H1 (cell line): ENCODE measurements at regions not wholly inside any gene's neighbourhood (a gene's known extent, or its start where the extent isn't known, plus 50 kb on each side); places are given as distances from the start of the nearest gene placed in this dataset.

Experiments
- CTCF ChIA-PET: fragments of 300-600 bp; sonication (Branson Sonifier 250); formaldehyde crosslinking; loops from one replicate; lab custom pipeline; 2021; ENCODE audit not compliant: partially characterized antibody; lab: Charles Lee
- POLR2A ChIA-PET: fragments of 300-600 bp; sonication (Branson Sonifier 250); formaldehyde crosslinking; loops from one replicate; lab custom pipeline; 2021; ENCODE audit warnings: inconsistent platforms; ENCODE audit not compliant: partially characterized antibody; lab: Charles Lee
- DNase-seq, 2 experiments: peaks; one replicate each; pipeline versions ENCODE4 v3.0.0 to v3.0.0-alpha.2; 2010 to 2022; ENCODE audit warnings: low spot score in 2 of 2, low read depth in 1 of 2, mixed read lengths in 1 of 2
- FAIRE-seq: peaks from 2 replicates; lab custom pipeline; 2011; peaks lifted over from hg19 to GRCh38; lab: Jason Lieb, UNC
- H2AFZ ChIP-seq: 2 replicates; pipeline ENCODE4 v1.8.1; 2012; ENCODE audit warnings: low read length, inconsistent platforms
- H2AK5ac ChIP-seq: 2 replicates; pipeline ENCODE4 v1.6.1; 2013; ENCODE audit warnings: low read depth, low read length
- H2BK120ac ChIP-seq: replicated peaks from 2 replicates; pipeline ENCODE3; 2013; ENCODE audit warnings: low read depth, low read length, inconsistent platforms
- H2BK12ac ChIP-seq: 2 replicates; pipeline ENCODE4 v1.6.1; 2013; ENCODE audit warnings: low read depth, low read length
- H2BK15ac ChIP-seq: 2 replicates; pipeline ENCODE4 v1.6.1; 2013; ENCODE audit warnings: low read length
- H2BK20ac ChIP-seq: 2 replicates; pipeline ENCODE4 v1.6.1; 2013; ENCODE audit warnings: low read length
- H2BK5ac ChIP-seq: 2 replicates; pipeline ENCODE4 v1.6.1; 2013; ENCODE audit warnings: low read depth, low read length
- H3K14ac ChIP-seq: 2 replicates; pipeline ENCODE4 v1.6.1; 2013; ENCODE audit warnings: inconsistent platforms; ENCODE audit not compliant: insufficient read length
- H3K18ac ChIP-seq: 2 replicates; pipeline ENCODE4 v1.6.1; 2013; ENCODE audit warnings: low read length; ENCODE audit errors: extremely low read depth
- H3K23ac ChIP-seq: 2 replicates; pipeline ENCODE4 v1.6.1; 2013; ENCODE audit warnings: inconsistent platforms; ENCODE audit not compliant: insufficient read length
- H3K23me2 ChIP-seq: 2 replicates; pipeline ENCODE4 v1.6.1; 2013; ENCODE audit warnings: low read depth, low read length
- H3K27ac ChIP-seq: 2 replicates; pipeline ENCODE4 v1.6.1; 2011; ENCODE audit warnings: low read depth, low read length, inconsistent platforms
- H3K27me3 ChIP-seq, 4 experiments: replicated peaks in 1 of 4; 1 replicate in 1 of 4; 2 replicates in 3 of 4; pipeline versions ENCODE4 v1.6.1 to v1.8.1; 2011 to 2013; ENCODE audit warnings: low read length in 3 of 4, mild to moderate bottlenecking in 3 of 4, inconsistent platforms in 2 of 4, mixed read lengths in 2 of 4, moderate library complexity in 1 of 4; ENCODE audit not compliant: control insufficient read depth in 3 of 4, insufficient read depth in 3 of 4; ENCODE audit errors: extremely low read depth in 1 of 4
- H3K36me3 ChIP-seq, 4 experiments: 2 replicates each; pipeline versions ENCODE4 v1.6.1 to v1.8.1; 2011 to 2013; ENCODE audit warnings: mild to moderate bottlenecking in 4 of 4, low read length in 3 of 4, moderate library complexity in 2 of 4, control low read depth in 1 of 4, inconsistent platforms in 1 of 4; ENCODE audit not compliant: insufficient read depth in 4 of 4, control insufficient read depth in 2 of 4
- H3K4ac ChIP-seq: replicated peaks from 2 replicates; pipeline ENCODE3; 2013; ENCODE audit warnings: low read length, low read depth, mixed read lengths, inconsistent platforms; ENCODE audit not compliant: insufficient read length
- H3K4me1 ChIP-seq, 4 experiments: replicated peaks in 1 of 4; 1 replicate in 1 of 4; 2 replicates in 3 of 4; pipeline versions ENCODE4 v1.6.1 to v1.8.1; 2011 to 2013; ENCODE audit warnings: low read length in 3 of 4, inconsistent platforms in 2 of 4, mixed read lengths in 1 of 4; ENCODE audit not compliant: insufficient read depth in 4 of 4, control insufficient read depth in 3 of 4
- H3K4me2 ChIP-seq, 2 experiments: 2 replicates each; pipeline versions ENCODE4 v1.6.1 to v1.8.1; 2011 to 2013; ENCODE audit warnings: low read depth in 2 of 2, low read length in 2 of 2, control low read depth in 1 of 2, inconsistent platforms in 1 of 2, mild to moderate bottlenecking in 1 of 2; ENCODE audit not compliant: insufficient read depth in 1 of 2
- H3K4me3 ChIP-seq, 4 experiments: fragments of 200-600, 300-600 bp in 1 of 4; sonication (generic), shearing (Covaris generic), sonication (Bioruptor Twin) in 1 of 4; 2 replicates each; pipeline versions ENCODE4 v1.5.1 to v1.8.1; 2011 to 2016; ENCODE audit warnings: low read length in 4 of 4, low read depth in 3 of 4, control low read depth in 2 of 4, inconsistent platforms in 2 of 4, mild to moderate bottlenecking in 2 of 4, mixed read lengths in 1 of 4, moderate library complexity in 1 of 4; ENCODE audit not compliant: insufficient read depth in 2 of 4; ENCODE audit errors: extremely low read depth in 1 of 4
- H3K56ac ChIP-seq: replicated peaks from 2 replicates; pipeline ENCODE3; 2013; ENCODE audit warnings: low read depth, mild to moderate bottlenecking, mixed read lengths, low read length, inconsistent platforms; ENCODE audit not compliant: insufficient read length
- H3K79me1 ChIP-seq: 2 replicates; pipeline ENCODE4 v1.6.1; 2013; ENCODE audit warnings: low read depth, low read length, control low read depth
- H3K79me2 ChIP-seq, 2 experiments: 2 replicates each; pipeline versions ENCODE4 v1.6.1 to v1.8.1; 2012 to 2013; ENCODE audit warnings: low read length in 2 of 2, mild to moderate bottlenecking in 2 of 2, inconsistent platforms in 1 of 2; ENCODE audit not compliant: insufficient read depth in 2 of 2, control insufficient read depth in 1 of 2
- H3K9ac ChIP-seq, 4 experiments: replicated peaks in 1 of 4; 1 replicate in 1 of 4; 2 replicates in 3 of 4; pipeline versions ENCODE4 v1.6.1 to v1.8.1; 2011 to 2013; ENCODE audit warnings: low read depth in 3 of 4, low read length in 3 of 4, control low read depth in 2 of 4, mild to moderate bottlenecking in 2 of 4, moderate library complexity in 2 of 4, inconsistent platforms in 1 of 4; ENCODE audit errors: extremely low read depth in 1 of 4
- H3K9me3 ChIP-seq, 2 experiments: 2 replicates each; pipeline versions ENCODE4 v1.6.1 to v1.8.1; 2012 to 2013; ENCODE audit warnings: mild to moderate bottlenecking in 2 of 2, moderate library complexity in 2 of 2, control low read depth in 1 of 2, inconsistent platforms in 1 of 2, low read depth in 1 of 2, low read length in 1 of 2, mixed read lengths in 1 of 2; ENCODE audit not compliant: insufficient read depth in 2 of 2
- H4K20me1 ChIP-seq, 2 experiments: replicated peaks in 1 of 2; 2 replicates each; pipeline versions ENCODE3 to v1.8.1; 2011 to 2013; ENCODE audit warnings: inconsistent platforms in 2 of 2, low read length in 2 of 2, mild to moderate bottlenecking in 1 of 2; ENCODE audit not compliant: insufficient read depth in 2 of 2, control insufficient read depth in 1 of 2
- H4K5ac ChIP-seq: 2 replicates; pipeline ENCODE4 v1.6.1; 2013; ENCODE audit warnings: low read length, low read depth, mixed read lengths, inconsistent platforms; ENCODE audit not compliant: insufficient read length
- H4K8ac ChIP-seq: 2 replicates; pipeline ENCODE4 v1.8.0; 2013; ENCODE audit warnings: mild to moderate bottlenecking, moderate library complexity, low read length, inconsistent platforms; ENCODE audit not compliant: insufficient read depth; ENCODE audit errors: extremely low read depth
- H4K91ac ChIP-seq: replicated peaks from 2 replicates; pipeline ENCODE3; 2013; ENCODE audit warnings: low read length, mixed read lengths, inconsistent platforms; ENCODE audit not compliant: insufficient read length
- CBX5 ChIP-seq: fragments of 300-800, 300-1000 bp; sonication (generic); IDR thresholded peaks from 2 replicates; pipeline ENCODE4 v1.7.1; 2016; ENCODE audit warnings: antibody characterized with exemption, low read length, low read depth
- CEBPB ChIP-seq: IDR thresholded peaks from 2 replicates; pipeline ENCODE4 v1.6.1; 2012; ENCODE audit warnings: low read depth, low read length
- CREB1 ChIP-seq: IDR thresholded peaks from 2 replicates; pipeline ENCODE4 v1.6.1; 2012; ENCODE audit warnings: inconsistent platforms
- E2F6 ChIP-seq: IDR thresholded peaks from 2 replicates; pipeline ENCODE4 v1.6.1; 2012; ENCODE audit warnings: inconsistent platforms
- FOSL1 ChIP-seq: IDR thresholded peaks from 2 replicates; pipeline ENCODE4 v1.6.1; 2011; ENCODE audit warnings: mild to moderate bottlenecking, low read depth, low read length, moderate library complexity; ENCODE audit not compliant: insufficient read depth
- GTF2F1 ChIP-seq: IDR thresholded peaks from 2 replicates; pipeline ENCODE4 v1.6.1; 2012; ENCODE audit warnings: low read depth, low read length, improper control_type of control experiment, borderline replicate concordance
- JUND ChIP-seq: IDR thresholded peaks from 2 replicates; pipeline ENCODE4 v1.6.1; 2011; ENCODE audit warnings: mild to moderate bottlenecking, improper control_type of control experiment, low read length
- PHF8 ChIP-seq: fragments of 200-600 bp; sonication (generic); conservative IDR thresholded peaks from 2 replicates; pipeline ENCODE4 v1.7.1; 2012; ENCODE audit warnings: low read depth, mild to moderate bottlenecking, inconsistent platforms, low read length, moderate library complexity
- RAD21 ChIP-seq, 2 experiments: IDR thresholded peaks in 1 of 2; conservative IDR thresholded peaks in 1 of 2; 2 replicates each; pipeline ENCODE4 v1.6.1; 2011; ENCODE audit warnings: low read depth in 2 of 2, low read length in 2 of 2, improper control_type of control experiment in 1 of 2, inconsistent platforms in 1 of 2, mild to moderate bottlenecking in 1 of 2, moderate library complexity in 1 of 2
- RBBP5 ChIP-seq: IDR thresholded peaks from 2 replicates; pipeline ENCODE4 v1.7.1; 2012; ENCODE audit warnings: low read depth, mild to moderate bottlenecking, inconsistent platforms, low read length, moderate library complexity, borderline replicate concordance
- USF2 ChIP-seq: IDR thresholded peaks from 2 replicates; pipeline ENCODE4 v1.6.1; 2011; ENCODE audit warnings: low read length, improper control_type of control experiment
- WGBS, 2 experiments: shearing (Covaris generic) in 1 of 2; methylation state at CpG; one replicate each; pipeline versions ENCODE4 v1.1.6 to v1.1.7; 2013 to 2015; ENCODE audit warnings: low lambda C conversion rate in 2 of 2, mixed read lengths in 2 of 2, inconsistent platforms in 1 of 2, low coverage in 1 of 2, missing lambda C conversion rate in 1 of 2; ENCODE audit not compliant: insufficient replicate concordance in 2 of 2, insufficient coverage in 1 of 2, insufficient read length in 1 of 2; ENCODE audit errors: extremely low coverage in 1 of 2, missing lambda C conversion rate in 1 of 2; 5-methylcytosine and 5-hydroxymethylcytosine counted together

GRCh38 chr14:104280085-104280901, 141.9 kb downstream of the KIF26A start:
- no peak overlapping the region for H3K9ac ChIP-seq
- no peak for FAIRE-seq
- H3K79me1 ChIP-seq = no peaks in the 10 kb centered on the region
- no peak overlapping the region for H2BK20ac ChIP-seq
- H3K4ac ChIP-seq = no peak overlapping the region
- no peak overlapping the region for H2AK5ac ChIP-seq
- H4K8ac ChIP-seq = no peak overlapping the region; the same call in 1 of the 2 replicates
- no peak overlapping the region for H3K4me3 ChIP-seq
- CTCF ChIA-PET = no interaction called here
- no peaks in the 10 kb centered on the region for H4K20me1 ChIP-seq
- 94% methylated on average over 29 of the region's 32 CpGs; no CpG with 5 or more reads in 1 of the 2 experiments for WGBS, 2 experiments
- no peaks in the 10 kb centered on the region for H3K23me2 ChIP-seq
- no peaks in the 10 kb centered on the region; a peak in 3 of 7 replicates for H3K4me1 ChIP-seq
- no peak overlapping the region for H3K56ac ChIP-seq
- H2BK120ac ChIP-seq = no peak overlapping the region
- H4K5ac ChIP-seq = no peak overlapping the region
- no peak overlapping the region for H3K27ac ChIP-seq
- no peaks in the 10 kb centered on the region for H3K27me3 ChIP-seq
- H3K23ac ChIP-seq = no peak overlapping the region
- no peaks in the 10 kb centered on the region for H3K9me3 ChIP-seq
- peak in 1 of 2 experiments; percentile 40 for DNase-seq
- POLR2A ChIA-PET = no interaction called here
- H3K36me3 ChIP-seq = no peaks in the 10 kb centered on the region
- no peak overlapping the region for H2BK12ac ChIP-seq
- no peaks in the 10 kb centered on the region for H3K79me2 ChIP-seq
- H2BK5ac ChIP-seq = no peak overlapping the region
- H2AFZ ChIP-seq = no peak overlapping the region
- no peak overlapping the region for H2BK15ac ChIP-seq
- H3K4me2 ChIP-seq = no peak overlapping the region
- no peak overlapping the region for H3K18ac ChIP-seq
- H3K14ac ChIP-seq = no peak overlapping the region
- H4K91ac ChIP-seq = no peak overlapping the region
- TF ChIP-seq JUND (no peak), RAD21 (IDR thresholded peaks at IDR 0.05 in 1 of 2, conservative IDR thresholded peaks at IDR 0.05 in 1 of 2; ENCODE audit: low read depth in 2 of 2, low read length in 2 of 2) (no peak), PHF8 (no peak), RBBP5 (no peak), CBX5 (no peak), E2F6 (no peak), CREB1 (no peak), GTF2F1 (no peak), CEBPB (no peak), USF2 (no peak), FOSL1 (no peak)
